ENCODE measurements at regions not wholly inside any gene's neighbourhood (a gene's known extent, or its start where the extent isn't known, plus 50 kb on each side); places are given as distances from the start of the nearest gene placed in this dataset.

GRCh38 chrX:2640436-2641150, 50.5 kb upstream of the CD99 start:
- 92% methylated on average over 19 of the region's 19 CpGs for WGBS (ENCODE audit: missing lambda C conversion rate)
- DNase-seq (ENCODE audit: low read depth in 1 of 2, low spot score in 1 of 2): no peak
- ATAC-seq: no peak
- H3K9me3 ChIP-seq: no peaks in the 10 kb centered on the region
- H3K4me3 ChIP-seq: no peak overlapping the region
- FAIRE-seq: no peak
- TF ChIP-seq FOSB (CRISPR knock-in tag; IDR thresholded peaks at IDR 0.05) (no peak), RNF2 (IDR thresholded peaks at IDR 0.05; ENCODE audit: borderline replicate concordance, low read depth) (no peak), EP300 (IDR thresholded peaks at IDR 0.05) (no peak), HEYL (CRISPR knock-in tag; IDR thresholded peaks at IDR 0.05) (no peak), PBX3 (IDR thresholded peaks at IDR 0.05) (no peak), RAD21 (conservative IDR thresholded peaks at IDR 0.05 in 1 of 2, IDR thresholded peaks at IDR 0.05 in 1 of 2) (no peak), GATA3 (IDR thresholded peaks at IDR 0.05; ENCODE audit: borderline replicate concordance) (no peak), HOXB5 (CRISPR knock-in tag; IDR thresholded peaks at IDR 0.05) (no peak), JUN (IDR thresholded peaks at IDR 0.05) (no peak), POLR2AphosphoS2 (conservative IDR thresholded peaks at IDR 0.05; ENCODE audit: low read length) (no peak), HOXA7 (CRISPR knock-in tag; IDR thresholded peaks at IDR 0.05) (no peak), USF2 (IDR thresholded peaks at IDR 0.05) (no peak), POLR2A (IDR thresholded peaks at IDR 0.05; ENCODE audit: low read length) (no peak), ZC3H11A (IDR thresholded peaks at IDR 0.05) (no peak), REST (IDR thresholded peaks at IDR 0.05) (no peak), RCOR1 (IDR thresholded peaks at IDR 0.05; ENCODE audit: low read depth, low read length) (no peak), HES2 (IDR thresholded peaks at IDR 0.05) (no peak), NR3C1 (IDR thresholded peaks at IDR 0.05) (no peak)
- TF ChIP-seq, protein P1, sequence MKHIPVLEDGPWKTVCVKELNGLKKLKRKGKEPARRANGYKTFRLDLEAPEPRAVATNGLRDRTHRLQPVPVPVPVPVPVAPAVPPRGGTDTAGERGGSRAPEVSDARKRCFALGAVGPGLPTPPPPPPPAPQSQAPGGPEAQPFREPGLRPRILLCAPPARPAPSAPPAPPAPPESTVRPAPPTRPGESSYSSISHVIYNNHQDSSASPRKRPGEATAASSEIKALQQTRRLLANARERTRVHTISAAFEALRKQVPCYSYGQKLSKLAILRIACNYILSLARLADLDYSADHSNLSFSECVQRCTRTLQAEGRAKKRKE (CRISPR knock-in tag; IDR thresholded peaks at IDR 0.05; ENCODE audit: low read depth): no peak
- H3K4me2 ChIP-seq: no peak overlapping the region
- no peak overlapping the region for H3K27ac ChIP-seq
- CTCF ChIA-PET: no interaction called here
- no peaks in the 10 kb centered on the region for H3K4me1 ChIP-seq
- POLR2A ChIA-PET: no interaction called here

DNA sequence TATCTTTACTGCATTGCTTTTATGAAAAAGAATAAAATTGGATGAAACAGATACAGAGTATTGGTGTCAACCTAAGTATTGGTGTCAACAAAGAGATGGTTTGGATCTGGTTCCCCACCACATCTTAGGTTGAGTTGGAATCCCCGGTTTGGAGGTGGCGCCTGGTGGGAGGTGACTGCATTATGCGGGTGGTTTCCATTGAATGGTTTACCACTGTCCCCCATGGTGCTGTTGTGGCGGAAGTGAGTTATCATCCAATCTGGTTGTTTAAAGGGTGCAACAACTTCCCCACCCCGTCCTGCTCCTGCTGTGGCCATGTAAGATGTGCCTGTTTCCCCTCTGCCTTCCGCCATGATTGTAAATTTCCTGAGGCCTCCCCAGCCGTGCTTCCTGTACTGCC, 52.8 kb upstream of the CD99 start:
- FAIRE-seq (no peak), DNase-seq (ENCODE audit: low read depth in 1 of 2, low spot score in 1 of 2) (no peak), ATAC-seq (no peak)
- Histone ChIP-seq H3K27ac (no peak overlapping the region), H3K9me3 (no peaks in the 10 kb centered on the region), H3K4me3 (no peak overlapping the region), H3K4me2 (no peak overlapping the region), H3K4me1 (no peaks in the 10 kb centered on the region)
- POLR2A ChIA-PET: no interaction called here
- 89% methylated on average over 7 of the region's 7 CpGs for WGBS (ENCODE audit: missing lambda C conversion rate)
- CTCF ChIA-PET: no interaction called here
- no peak for TF ChIP-seq NFE2L2 (conservative IDR thresholded peaks at IDR 0.05; ENCODE audit: low read length)
- TF ChIP-seq KDM1A (IDR thresholded peaks at IDR 0.05; ENCODE audit: low read depth): no peak
- no peak for TF ChIP-seq REST (IDR thresholded peaks at IDR 0.05)
- no peak for TF ChIP-seq BHLHE40 (IDR thresholded peaks at IDR 0.05; ENCODE audit: low read depth, low read length)
- no peak for TF ChIP-seq CHD4 (IDR thresholded peaks at IDR 0.05; ENCODE audit: borderline replicate concordance)
- TF ChIP-seq HOXB5 (CRISPR knock-in tag; IDR thresholded peaks at IDR 0.05): no peak
- TF ChIP-seq, protein P1 (CRISPR knock-in tag; IDR thresholded peaks at IDR 0.05; ENCODE audit: low read depth): no peak
- no peak for TF ChIP-seq HDAC2 (IDR thresholded peaks at IDR 0.05)
- TF ChIP-seq PBX3 (IDR thresholded peaks at IDR 0.05): no peak
- no peak for TF ChIP-seq KDM5A (IDR thresholded peaks at IDR 0.05)
